Peyer's patch (tissue), 4 donors: ENCODE measurements at regions not wholly inside any gene's neighbourhood (a gene's known extent, or its start where the extent isn't known, plus 50 kb on each side); places are given as distances from the start of the nearest gene placed in this dataset.

Experiments
- POLR2A ChIP-seq, 2 donors: fragments of 450-650 bp; IDR thresholded peaks; one replicate each; pipeline ENCODE4 v1.5.1; 2017; ENCODE audit warnings: antibody characterized with exemption in 2 of 2, mild to moderate bottlenecking in 2 of 2, moderate library complexity in 2 of 2
- TF ChIP-seq, protein P1 (sequence below), 6 experiments: fragments of 450-650 bp in 4 of 6; fragments of 200-600 bp in 2 of 6; sonication (generic) in 1 of 6; IDR thresholded peaks; one replicate each; pipeline ENCODE4 v1.5.1; 2017 to 2019; ENCODE audit warnings: antibody characterized with exemption in 6 of 6, mild to moderate bottlenecking in 3 of 6, moderate library complexity in 1 of 6

DNA sequence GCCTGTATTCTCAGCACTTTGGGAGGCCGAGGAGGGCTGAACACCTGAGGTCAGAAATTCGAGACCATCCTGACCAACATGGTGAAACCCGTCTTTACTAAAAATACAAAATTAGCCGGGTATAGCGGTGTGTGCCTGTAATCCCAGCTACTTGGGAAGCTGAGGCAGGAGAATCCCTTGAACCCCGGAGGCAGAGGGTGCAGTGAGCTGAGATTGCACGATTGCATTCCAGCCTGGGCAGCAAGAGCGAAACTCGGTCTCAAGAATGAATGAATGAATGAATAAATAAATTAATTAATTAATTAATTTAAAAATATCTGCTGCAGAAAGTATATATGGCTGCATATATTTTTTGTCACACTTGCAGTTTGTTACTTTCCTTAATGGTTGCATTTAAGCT is 781.8 kb downstream of the DNAJB9 start:
- TF ChIP-seq, protein P1, sequence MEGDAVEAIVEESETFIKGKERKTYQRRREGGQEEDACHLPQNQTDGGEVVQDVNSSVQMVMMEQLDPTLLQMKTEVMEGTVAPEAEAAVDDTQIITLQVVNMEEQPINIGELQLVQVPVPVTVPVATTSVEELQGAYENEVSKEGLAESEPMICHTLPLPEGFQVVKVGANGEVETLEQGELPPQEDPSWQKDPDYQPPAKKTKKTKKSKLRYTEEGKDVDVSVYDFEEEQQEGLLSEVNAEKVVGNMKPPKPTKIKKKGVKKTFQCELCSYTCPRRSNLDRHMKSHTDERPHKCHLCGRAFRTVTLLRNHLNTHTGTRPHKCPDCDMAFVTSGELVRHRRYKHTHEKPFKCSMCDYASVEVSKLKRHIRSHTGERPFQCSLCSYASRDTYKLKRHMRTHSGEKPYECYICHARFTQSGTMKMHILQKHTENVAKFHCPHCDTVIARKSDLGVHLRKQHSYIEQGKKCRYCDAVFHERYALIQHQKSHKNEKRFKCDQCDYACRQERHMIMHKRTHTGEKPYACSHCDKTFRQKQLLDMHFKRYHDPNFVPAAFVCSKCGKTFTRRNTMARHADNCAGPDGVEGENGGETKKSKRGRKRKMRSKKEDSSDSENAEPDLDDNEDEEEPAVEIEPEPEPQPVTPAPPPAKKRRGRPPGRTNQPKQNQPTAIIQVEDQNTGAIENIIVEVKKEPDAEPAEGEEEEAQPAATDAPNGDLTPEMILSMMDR (IDR thresholded peaks at IDR 0.05) = no peak
- TF ChIP-seq POLR2A (IDR thresholded peaks at IDR 0.05) = no peak
